Prostate gland (tissue), 2 donors: ENCODE measurements at regions not wholly inside any gene's neighbourhood (a gene's known extent, or its start where the extent isn't known, plus 50 kb on each side); places are given as distances from the start of the nearest gene placed in this dataset.

ENCODE experiments used
- CTCF ChIP-seq, 4 experiments: fragments of 200-600 bp in 2 of 4; fragments of 450-650 bp in 2 of 4; sonication (generic) in 2 of 4; IDR thresholded peaks; 1 replicate in 3 of 4; 2 replicates in 1 of 4; pipeline ENCODE4 v1.5.1; 2016 to 2019; ENCODE audit warnings: antibody characterized with exemption in 4 of 4, mild to moderate bottlenecking in 2 of 4, moderate library complexity in 2 of 4
- POLR2A ChIP-seq: fragments of 450-650 bp; IDR thresholded peaks from one replicate; pipeline ENCODE4 v1.6.1; 2016; ENCODE audit warnings: antibody characterized with exemption, mild to moderate bottlenecking
- POLR2AphosphoS5 ChIP-seq: sonication (generic); formaldehyde crosslinking; IDR thresholded peaks from one replicate; pipeline ENCODE4 v1.6.1; 2017; ENCODE audit warnings: antibody characterized with exemption

- TF ChIP-seq CTCF (IDR thresholded peaks at IDR 0.05) (no peak), POLR2A (no peak), POLR2AphosphoS5 (no peak)
These were observed 470.5 kb upstream of the MAGEB18 start for GRCh38 chrX:25667681-25668080.
